OCI-LY3 (cell line): ENCODE measurements at regions not wholly inside any gene's neighbourhood (a gene's known extent, or its start where the extent isn't known, plus 50 kb on each side); places are given as distances from the start of the nearest gene placed in this dataset.

Experiments used
- EZH2phosphoT487 ChIP-seq: fragments of 200-600 bp; shearing (Covaris generic); IDR thresholded peaks from 2 replicates; pipeline ENCODE4 v1.6.1; 2018; ENCODE audit warnings: antibody characterized with exemption, mixed run types, low read depth
- TF ChIP-seq, protein P1 (sequence below): fragments of 200-600, 300-600 bp; sonication (generic); IDR thresholded peaks from 2 replicates; pipeline ENCODE4 v1.5.1; 2014; ENCODE audit warnings: antibody characterized with exemption, low read length, low read depth

DNA sequence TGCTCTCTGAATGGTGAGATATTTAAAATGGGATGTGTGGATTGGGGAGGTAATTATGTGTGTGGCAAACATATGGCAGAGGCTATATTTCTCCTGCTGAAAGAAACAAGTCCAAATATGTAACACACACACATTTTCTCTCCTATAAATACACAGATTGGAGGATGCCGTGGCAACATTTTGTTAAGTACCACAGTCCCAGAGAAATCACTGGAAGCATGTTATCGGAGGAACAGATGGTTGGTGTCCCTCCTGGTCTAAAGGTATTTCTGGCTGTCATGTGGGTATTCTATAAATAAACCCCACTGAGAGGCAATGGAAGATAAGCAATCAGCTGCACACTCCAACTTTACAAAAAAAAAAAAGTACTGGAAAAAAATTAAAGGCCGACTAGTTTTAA is 528.3 kb upstream of the BOD1L1 start:
- TF ChIP-seq, protein P1, sequence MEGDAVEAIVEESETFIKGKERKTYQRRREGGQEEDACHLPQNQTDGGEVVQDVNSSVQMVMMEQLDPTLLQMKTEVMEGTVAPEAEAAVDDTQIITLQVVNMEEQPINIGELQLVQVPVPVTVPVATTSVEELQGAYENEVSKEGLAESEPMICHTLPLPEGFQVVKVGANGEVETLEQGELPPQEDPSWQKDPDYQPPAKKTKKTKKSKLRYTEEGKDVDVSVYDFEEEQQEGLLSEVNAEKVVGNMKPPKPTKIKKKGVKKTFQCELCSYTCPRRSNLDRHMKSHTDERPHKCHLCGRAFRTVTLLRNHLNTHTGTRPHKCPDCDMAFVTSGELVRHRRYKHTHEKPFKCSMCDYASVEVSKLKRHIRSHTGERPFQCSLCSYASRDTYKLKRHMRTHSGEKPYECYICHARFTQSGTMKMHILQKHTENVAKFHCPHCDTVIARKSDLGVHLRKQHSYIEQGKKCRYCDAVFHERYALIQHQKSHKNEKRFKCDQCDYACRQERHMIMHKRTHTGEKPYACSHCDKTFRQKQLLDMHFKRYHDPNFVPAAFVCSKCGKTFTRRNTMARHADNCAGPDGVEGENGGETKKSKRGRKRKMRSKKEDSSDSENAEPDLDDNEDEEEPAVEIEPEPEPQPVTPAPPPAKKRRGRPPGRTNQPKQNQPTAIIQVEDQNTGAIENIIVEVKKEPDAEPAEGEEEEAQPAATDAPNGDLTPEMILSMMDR = no peak
- no peak for TF ChIP-seq EZH2phosphoT487
